Smooth muscle cell (in vitro differentiated cells): ENCODE measurements at regions not wholly inside any gene's neighbourhood (a gene's known extent, or its start where the extent isn't known, plus 50 kb on each side); places are given as distances from the start of the nearest gene placed in this dataset.
"Not testable (repeated sequence)": the region's sequence is repeated elsewhere in the genome, so short reads cannot be mapped to it uniquely, and the experiment has no call there.

Experiments
- DNase-seq: peaks from one replicate; lab custom pipeline; 2025; ENCODE audit not compliant: unreplicated experiment; lab: John Stamatoyannopoulos, UW
- H2AFZ ChIP-seq: fragments of 200-600 bp; sonication (generic); 2 replicates; pipeline ENCODE4 v1.6.0; 2016; ENCODE audit warnings: antibody characterized with exemption, low read depth, mild to moderate bottlenecking
- H3F3A ChIP-seq: fragments of 200-600 bp; sonication (generic); 2 replicates; pipeline ENCODE4 v1.6.0; 2017; ENCODE audit warnings: antibody characterized with exemption, low read depth
- H3K27ac ChIP-seq: fragments of 200-600 bp; sonication (generic); 2 replicates; pipeline ENCODE4 v1.5.1; 2016; ENCODE audit warnings: low read depth, mild to moderate bottlenecking
- H3K27me3 ChIP-seq: fragments of 200-600 bp; sonication (generic); 2 replicates; pipeline ENCODE4 v1.6.1; 2016; ENCODE audit warnings: low read depth, mild to moderate bottlenecking
- H3K36me3 ChIP-seq: fragments of 200-600 bp; sonication (generic); 2 replicates; pipeline ENCODE4 v1.5.1; 2016; ENCODE audit warnings: low read depth
- H3K4me1 ChIP-seq: fragments of 200-600 bp; sonication (generic); 2 replicates; pipeline ENCODE4 v1.5.1; 2016; ENCODE audit warnings: low read depth
- H3K4me2 ChIP-seq: fragments of 200-600 bp; sonication (generic); 2 replicates; pipeline ENCODE4 v1.6.0; 2016; ENCODE audit warnings: mild to moderate bottlenecking
- H3K4me3 ChIP-seq: fragments of 200-600 bp; sonication (generic); 2 replicates; pipeline ENCODE4 v1.5.1; 2016; ENCODE audit warnings: mild to moderate bottlenecking
- H3K79me2 ChIP-seq: fragments of 200-600 bp; sonication (generic); 2 replicates; pipeline ENCODE4 v1.6.0; 2016; ENCODE audit warnings: low read depth, mild to moderate bottlenecking
- H3K9ac ChIP-seq: fragments of 200-600 bp; sonication (generic); 2 replicates; pipeline ENCODE4 v1.6.0; 2016; ENCODE audit warnings: low read depth
- H3K9me3 ChIP-seq: fragments of 200-600 bp; sonication (generic); replicated peaks from 2 replicates; pipeline ENCODE4 v1.5.1; 2016; ENCODE audit warnings: low read depth
- H4K20me1 ChIP-seq: fragments of 200-600 bp; sonication (generic); 2 replicates; pipeline ENCODE4 v1.6.0; 2016; ENCODE audit warnings: low read depth
- CTCF ChIP-seq: fragments of 200-600 bp; sonication (generic); IDR thresholded peaks from 2 replicates; pipeline ENCODE4 v1.5.1; 2017; ENCODE audit warnings: borderline replicate concordance, mild to moderate bottlenecking, antibody characterized with exemption; ENCODE audit not compliant: insufficient read depth, poor library complexity, severe bottlenecking
- WGBS: methylation state at CpG from one replicate; pipeline ENCODE4 v1.1.7; 2016; ENCODE audit warnings: low lambda C conversion rate; 5-methylcytosine and 5-hydroxymethylcytosine counted together

- WGBS: 85% methylated on average over 12 of the region's 26 CpGs
- not testable (repeated sequence) for H3K9me3 ChIP-seq, H3K4me3 ChIP-seq, H3F3A ChIP-seq, H3K79me2 ChIP-seq, H3K4me2 ChIP-seq, H3K9ac ChIP-seq, DNase-seq, H3K27ac ChIP-seq, H3K36me3 ChIP-seq, H3K4me1 ChIP-seq, H3K27me3 ChIP-seq, H2AFZ ChIP-seq, H4K20me1 ChIP-seq
Measured at GRCh38 chr14:105681606-105682185, 155.3 kb downstream of the TMEM121 start.

- 85% methylated on average over 6 of the region's 15 CpGs for WGBS
Measured at GRCh38 chr14:105682442-105682841, 156.1 kb downstream of the TMEM121 start.

GRCh38 chr14:105682956-105683570 is 156.7 kb downstream of the TMEM121 start:
- Histone ChIP-seq H3K27me3 (no peaks in the 10 kb centered on the region), H3K4me1 (no peaks in the 10 kb centered on the region), H3K9me3 (no peaks in the 10 kb centered on the region), H3K27ac (no peak overlapping the region), H3K4me3 (no peak overlapping the region), H3K36me3 (no peaks in the 10 kb centered on the region), H3K79me2 (no peaks in the 10 kb centered on the region), H3K4me2 (no peak overlapping the region), H2AFZ (no peak overlapping the region), H3K9ac (no peak overlapping the region), H4K20me1 (no peaks in the 10 kb centered on the region), H3F3A (no peaks in the 10 kb centered on the region)
- DNase-seq: no peak
- no peak for TF ChIP-seq CTCF
- WGBS: 89% methylated on average over 4 of the region's 5 CpGs

More at GRCh38 chr14:105682442-105682841, 156.1 kb downstream of the TMEM121 start:
- not testable (repeated sequence) for H2AFZ ChIP-seq, H3K4me2 ChIP-seq, H3K27me3 ChIP-seq, H3K9ac ChIP-seq, H3K79me2 ChIP-seq, H3K36me3 ChIP-seq, H3K27ac ChIP-seq, H3K4me1 ChIP-seq, H3K4me3 ChIP-seq, DNase-seq, H3F3A ChIP-seq, H3K9me3 ChIP-seq, H4K20me1 ChIP-seq

- no CpG with 5 or more reads among the region's 14 CpGs for WGBS
- not testable (repeated sequence) for H3K27ac ChIP-seq, H3K27me3 ChIP-seq, H2AFZ ChIP-seq, H3K36me3 ChIP-seq, H3K4me1 ChIP-seq, H3K79me2 ChIP-seq, H3K4me3 ChIP-seq, H3F3A ChIP-seq, H3K9me3 ChIP-seq, H4K20me1 ChIP-seq, DNase-seq, H3K4me2 ChIP-seq, H3K9ac ChIP-seq
Measured at GRCh38 chr14:105684056-105684455, 157.7 kb downstream of the TMEM121 start.

- not testable (repeated sequence) for H3K27me3 ChIP-seq, H3K27ac ChIP-seq, H3K9ac ChIP-seq, H3K4me3 ChIP-seq, H3K36me3 ChIP-seq, H4K20me1 ChIP-seq, H2AFZ ChIP-seq, H3K79me2 ChIP-seq, DNase-seq, H3K9me3 ChIP-seq, H3F3A ChIP-seq, H3K4me2 ChIP-seq, H3K4me1 ChIP-seq
- 87% methylated on average over 4 of the region's 8 CpGs for WGBS
Measured at GRCh38 chr14:105684597-105684996, 158.2 kb downstream of the TMEM121 start.
